MV-4-11 (cell line): ENCODE measurements at regions not wholly inside any gene's neighbourhood (a gene's known extent, or its start where the extent isn't known, plus 50 kb on each side); places are given as distances from the start of the nearest gene placed in this dataset.
A peak's percentile ranks its signal among the peaks of the same experiment; 100 is the strongest.
"Not testable (repeated sequence)": the region's sequence is repeated elsewhere in the genome, so short reads cannot be mapped to it uniquely, and the experiment has no call there.

Source experiments
- DNase-seq: peaks from one replicate; lab custom pipeline; 2025; lab: John Stamatoyannopoulos, UW

DNA sequence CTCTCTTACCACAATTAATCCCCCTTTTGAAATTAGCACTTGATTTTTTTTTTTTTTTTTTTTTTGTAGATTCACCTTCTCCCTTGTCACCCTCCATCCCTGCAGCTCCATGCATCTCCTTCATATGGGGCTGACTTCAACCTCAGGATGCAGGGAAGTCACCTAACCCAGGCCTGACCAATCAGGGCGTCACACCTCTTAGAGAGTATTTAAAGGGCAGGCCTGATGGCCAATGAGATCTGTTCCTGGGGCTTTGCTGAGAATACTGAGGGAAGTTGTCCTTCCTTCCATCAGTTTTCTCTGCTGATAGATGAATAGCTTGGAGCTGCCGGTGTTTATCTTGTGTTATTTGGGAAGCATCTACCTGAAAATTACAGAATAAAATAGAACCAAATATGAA, 1104.7 kb upstream of the TMEM132C start:
- no peak for DNase-seq

DNA sequence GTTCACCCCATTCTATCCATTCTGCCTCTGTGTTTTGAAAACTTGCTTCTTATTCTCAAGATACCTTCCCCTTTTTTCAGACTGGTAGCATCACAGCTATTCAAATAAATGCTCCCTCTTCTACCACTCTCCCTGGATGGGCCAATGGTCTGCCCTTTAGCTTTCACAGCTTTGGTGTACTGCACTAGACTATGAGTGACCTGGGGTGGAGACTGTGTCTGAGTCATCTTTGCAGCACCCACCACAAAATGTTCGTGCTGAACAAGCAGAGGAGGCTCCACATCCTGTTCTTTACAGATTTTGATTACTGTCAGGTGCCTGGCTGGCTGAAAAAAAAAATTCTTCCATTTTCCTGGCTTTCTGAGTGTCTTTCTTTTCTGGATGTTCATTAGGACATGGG, 1104.1 kb upstream of the TMEM132C start:
- peak; percentile 79 for DNase-seq

DNA sequence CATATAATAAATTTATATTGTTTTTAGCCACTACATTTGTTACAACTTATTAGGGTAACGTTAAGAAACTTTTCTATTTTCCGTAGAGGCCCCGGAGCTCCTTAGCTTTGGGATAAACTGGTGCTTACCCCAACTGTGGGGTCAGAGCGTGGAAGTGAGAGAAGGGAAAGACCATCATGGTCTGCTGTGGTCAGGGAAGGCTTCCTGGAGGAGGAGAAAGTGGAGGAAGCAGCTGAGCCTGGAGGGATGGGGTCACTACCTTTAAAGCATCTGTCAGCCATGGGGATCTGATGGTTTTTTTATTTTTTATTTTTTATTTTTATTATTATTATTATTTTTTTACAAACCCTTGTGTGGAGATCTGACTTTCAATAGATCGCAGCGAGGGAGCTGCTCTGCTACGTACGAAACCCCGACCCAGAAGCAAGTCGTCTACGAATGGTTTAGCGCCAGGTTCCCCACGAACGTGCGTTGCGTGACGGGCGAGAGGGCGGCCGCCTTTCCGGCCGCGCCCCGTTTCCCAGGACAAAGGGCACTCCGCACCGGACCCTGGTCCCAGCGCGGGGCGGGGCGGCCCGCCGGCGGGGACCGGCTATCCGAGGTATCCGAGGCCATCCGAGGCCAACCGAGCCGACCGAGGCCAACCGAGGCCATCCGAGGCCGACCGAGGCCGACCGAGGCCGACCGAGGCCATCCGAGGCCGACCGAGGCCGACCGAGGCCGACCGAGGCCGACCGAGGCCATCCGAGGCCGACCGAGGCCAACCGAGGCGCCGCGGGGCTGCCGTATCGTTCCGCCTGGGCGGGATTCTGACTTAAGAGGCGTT, 1101.2 kb upstream of the TMEM132C start:
- DNase-seq, result peak; percentile 80

DNA sequence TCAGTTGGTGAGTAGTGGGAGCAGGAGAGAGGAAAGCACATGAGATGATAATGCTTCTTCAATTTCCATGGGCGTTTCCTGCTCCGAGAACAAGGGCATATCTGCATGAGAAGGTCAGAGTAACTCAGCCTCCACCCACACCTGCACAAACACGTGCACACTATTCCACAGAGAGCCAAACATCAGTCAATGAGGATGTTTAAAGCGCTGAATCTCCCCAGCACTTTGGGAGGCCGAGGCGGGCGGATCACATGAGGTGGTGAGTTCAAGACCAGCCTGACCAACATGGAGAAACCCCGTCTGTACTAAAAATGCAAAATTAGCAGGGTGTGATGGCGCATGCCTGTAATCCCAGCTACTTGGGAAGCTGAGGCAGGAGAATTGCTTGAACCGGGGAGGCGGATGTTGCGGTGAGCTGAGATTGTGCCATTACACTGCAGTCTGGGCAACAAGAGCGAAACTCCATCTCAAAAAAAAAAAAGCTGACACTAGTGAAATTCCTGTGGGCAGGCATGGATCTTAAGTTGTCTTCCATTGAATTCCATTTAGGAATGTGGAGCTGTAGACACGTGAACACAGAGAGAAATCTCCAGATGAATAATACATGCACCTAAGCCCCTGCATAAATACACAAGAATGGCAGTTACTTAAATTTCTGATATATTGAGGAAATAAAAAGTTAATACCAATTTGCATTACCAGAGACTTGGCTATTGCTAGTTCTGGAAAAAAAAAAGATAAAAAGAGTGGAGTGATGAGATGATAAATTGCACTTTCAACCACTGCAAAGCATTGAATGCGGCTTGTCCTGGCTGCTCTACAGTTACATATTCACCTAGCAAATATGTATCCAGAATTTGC, 1097.4 kb upstream of the TMEM132C start:
- no peak for DNase-seq

DNA sequence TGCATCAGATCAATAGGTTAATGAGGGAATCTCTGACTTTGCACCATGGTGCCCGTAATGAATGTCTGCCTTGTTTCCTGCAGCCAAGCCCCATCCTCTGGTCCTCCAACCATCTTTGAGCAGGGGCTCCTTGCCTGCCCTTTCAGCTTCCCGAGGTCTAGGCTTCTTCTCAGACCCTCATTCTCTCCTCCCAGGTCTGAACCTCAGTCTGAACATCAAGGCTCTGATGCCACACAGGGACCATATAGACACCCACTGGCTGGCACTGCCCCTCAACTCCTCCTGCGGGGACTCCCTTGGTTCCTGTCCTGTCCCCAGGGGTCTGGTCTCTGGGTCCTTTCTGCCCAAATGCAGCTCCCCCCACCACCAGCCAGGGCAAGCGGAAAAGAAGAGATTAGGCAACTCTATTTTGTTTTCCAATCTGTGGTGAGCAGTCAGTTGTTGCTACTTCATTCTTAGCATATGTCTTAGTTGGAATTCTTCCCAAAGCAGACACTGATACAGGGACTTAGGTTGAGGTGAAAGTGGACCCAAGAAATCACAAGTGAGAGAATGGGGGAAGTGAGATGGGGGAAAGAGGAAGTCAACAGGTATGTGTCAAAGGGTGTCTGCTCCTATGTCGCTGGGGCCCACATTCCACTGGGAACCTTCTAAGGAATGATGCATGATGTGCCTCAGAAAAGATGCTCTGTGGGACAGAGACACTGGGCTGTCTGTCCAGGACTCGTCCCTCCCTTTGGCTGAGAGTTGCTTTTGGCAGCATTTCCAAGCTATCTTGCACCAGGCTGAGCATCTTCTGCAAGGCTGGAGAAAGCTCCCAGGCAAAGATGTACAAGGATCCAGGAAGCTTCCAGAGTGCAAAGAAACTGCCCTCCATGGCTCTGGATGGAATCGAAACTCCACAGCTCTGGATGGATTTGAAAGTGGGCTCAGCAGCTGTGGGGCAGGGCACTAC, 1096.5 kb upstream of the TMEM132C start:
- no peak for DNase-seq

DNA sequence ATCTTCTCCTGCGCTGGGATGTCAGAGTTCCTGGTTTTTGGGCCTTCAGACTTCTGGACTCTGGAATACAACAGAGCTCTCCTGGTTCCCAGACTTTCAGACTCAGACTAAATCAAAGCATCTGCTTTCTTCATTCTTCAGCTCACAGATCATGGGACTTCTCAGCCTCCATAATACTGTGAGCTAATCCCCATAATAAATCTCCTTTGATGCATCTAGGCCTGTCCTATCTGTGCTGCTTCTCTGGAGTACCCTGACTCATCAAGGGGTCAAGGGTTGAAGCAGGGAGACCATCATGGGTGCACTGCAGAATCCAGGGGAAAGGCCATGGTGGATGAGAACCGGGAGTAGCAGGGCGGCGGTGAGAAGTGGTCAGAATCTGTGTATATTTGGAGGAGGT, 1094.1 kb upstream of the TMEM132C start:
- no peak for DNase-seq

DNA sequence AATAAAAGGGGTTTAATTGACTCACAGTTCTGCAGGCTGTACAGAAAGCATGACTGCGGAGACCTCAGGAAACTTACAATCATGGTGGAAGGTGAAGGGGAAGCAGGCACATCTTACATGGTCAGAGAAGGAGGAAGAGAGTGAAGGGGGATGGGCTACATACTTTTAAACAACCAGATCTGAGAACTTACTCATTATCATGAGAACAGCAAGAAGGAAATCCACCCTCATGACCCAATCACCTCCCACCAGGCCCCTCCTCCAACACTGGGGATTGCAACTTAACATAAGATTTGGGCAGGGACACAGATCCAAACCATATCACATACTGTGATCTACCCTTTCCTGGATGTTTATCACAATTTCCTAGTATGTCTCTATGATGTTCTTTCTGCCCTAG, 1093.0 kb upstream of the TMEM132C start:
- DNase-seq, result not testable (repeated sequence)

DNA sequence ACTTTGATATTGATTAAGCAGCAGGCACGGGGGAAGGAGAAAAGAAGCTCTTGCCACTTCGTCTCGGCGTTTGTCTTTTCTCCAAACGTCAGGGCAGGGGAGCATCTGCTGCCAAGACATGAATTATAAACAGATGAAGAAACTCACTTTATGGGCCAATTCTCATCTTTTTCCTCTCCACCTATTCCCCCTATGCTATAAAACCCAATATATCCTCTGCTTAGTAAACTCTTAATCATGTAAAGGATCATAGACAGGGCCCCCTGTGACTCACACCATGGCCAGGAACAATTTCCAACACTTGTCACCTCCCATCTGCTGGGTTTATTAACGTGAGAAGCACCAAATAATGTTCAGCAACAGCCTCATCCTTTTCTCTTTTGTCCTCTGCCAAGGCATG, 1092.1 kb upstream of the TMEM132C start:
- no peak for DNase-seq

DNA sequence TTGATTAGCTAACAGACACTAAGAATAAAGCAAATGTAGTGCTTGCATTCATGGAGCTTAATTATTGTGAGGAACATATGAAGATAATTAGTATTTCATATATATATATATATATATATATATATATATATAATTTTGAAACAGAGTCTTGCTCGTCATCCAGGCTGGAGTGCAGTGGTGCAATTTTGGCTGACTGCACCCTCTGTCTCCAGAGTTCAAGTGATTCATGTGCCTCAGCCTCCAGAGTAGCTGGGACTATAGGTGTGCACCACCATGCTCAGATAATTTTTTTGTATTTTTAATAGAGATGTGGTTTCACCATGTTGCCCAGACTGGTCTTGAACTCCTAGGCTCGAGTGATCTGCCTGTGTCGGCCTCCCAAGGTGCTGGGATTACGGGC, 1091.6 kb upstream of the TMEM132C start:
- DNase-seq, result no peak

DNA sequence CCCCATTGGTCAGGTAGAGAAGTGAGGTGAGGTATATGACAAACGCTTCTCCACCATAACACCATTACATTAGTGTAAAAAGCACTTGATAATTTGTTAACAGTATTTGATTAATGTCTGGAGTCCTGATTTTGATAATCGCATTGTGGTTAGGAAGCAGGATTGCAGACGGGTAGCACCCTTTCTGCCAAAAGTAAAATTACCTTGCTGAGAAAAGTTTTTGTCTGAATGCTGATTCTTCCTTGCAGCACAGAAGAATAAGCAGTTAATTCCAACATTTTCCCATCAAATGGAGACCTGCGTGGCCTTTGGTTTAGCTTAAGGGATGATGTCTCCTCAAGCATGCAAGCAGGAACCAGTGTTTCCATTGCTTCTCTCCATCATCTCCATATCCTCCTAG, 1090.2 kb upstream of the TMEM132C start:
- no peak for DNase-seq

DNA sequence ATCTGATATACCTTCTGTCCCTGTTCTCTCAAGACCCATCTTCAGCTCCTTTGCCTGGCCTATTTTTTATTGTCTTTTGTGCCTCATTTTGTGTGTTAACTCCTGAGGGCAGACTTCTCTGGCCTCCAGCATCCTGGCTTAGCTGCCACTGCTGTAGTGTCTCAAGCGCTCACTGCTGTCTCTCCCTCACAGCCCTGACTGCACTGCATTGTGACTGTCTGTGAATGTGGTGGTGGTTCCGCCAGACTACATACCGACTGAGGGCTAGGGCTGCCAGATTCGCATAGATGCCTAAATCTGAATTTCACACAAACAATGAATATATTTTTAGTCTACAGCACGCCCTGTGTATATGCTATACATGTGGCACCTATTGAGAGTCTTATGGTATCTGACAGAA, 1088.9 kb upstream of the TMEM132C start:
- no peak for DNase-seq

DNA sequence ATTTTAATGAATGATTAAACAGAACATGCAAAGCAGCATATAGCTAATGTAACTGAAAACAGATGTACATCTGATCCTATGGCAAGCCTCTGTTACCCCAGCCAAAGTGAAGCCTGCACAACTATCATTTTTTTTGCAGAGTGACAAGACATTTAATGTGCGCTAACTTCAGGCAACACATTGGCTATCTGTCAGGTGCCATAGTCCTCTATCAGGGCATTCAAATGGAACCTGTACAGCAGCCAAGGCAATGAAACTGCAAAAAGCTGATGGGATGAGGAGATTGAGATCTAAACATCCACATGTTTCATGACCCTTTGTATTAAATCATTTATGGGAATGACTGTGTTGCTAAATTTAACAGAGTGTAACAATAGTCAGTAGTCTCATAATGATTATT, 1088.5 kb upstream of the TMEM132C start:
- DNase-seq, result no peak

DNA sequence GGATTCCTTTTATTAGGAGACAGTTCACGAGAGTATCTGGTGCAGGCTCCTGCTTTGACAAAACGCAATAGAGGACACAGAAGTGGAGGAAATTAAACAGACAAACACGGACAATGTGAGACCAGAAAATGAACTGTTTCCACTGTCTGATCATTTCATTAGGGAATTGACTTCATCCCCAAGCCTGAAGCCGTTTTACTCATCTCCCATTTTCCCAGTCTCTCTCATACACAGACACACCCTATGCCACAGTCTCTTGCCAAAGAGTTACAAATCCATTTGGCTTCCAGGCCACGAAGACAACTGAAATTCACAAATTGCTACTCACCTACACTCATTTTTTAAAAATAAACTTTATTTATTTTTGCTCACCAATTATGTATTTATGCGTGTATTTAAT, 1087.8 kb upstream of the TMEM132C start:
- no peak for DNase-seq

DNA sequence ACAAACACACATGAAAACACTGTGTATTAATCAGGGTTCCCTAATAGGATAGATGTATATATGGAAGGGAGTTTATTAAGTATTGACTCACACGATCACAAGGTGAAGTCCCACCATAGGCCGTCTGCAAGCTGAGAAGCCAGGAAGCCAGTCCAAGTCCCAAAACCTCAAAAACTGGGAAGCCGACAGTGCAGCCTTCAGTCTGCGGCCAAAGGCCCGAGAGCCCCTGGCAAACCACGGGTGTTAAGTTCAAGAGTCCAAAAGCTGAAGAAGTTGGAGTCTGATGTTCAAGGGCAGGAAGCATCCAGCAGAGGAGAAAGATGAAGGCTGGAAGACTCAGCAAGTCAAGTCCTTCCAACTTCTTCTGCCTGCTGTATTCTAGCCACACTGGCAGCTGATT, 1085.0 kb upstream of the TMEM132C start:
- DNase-seq, result no peak

DNA sequence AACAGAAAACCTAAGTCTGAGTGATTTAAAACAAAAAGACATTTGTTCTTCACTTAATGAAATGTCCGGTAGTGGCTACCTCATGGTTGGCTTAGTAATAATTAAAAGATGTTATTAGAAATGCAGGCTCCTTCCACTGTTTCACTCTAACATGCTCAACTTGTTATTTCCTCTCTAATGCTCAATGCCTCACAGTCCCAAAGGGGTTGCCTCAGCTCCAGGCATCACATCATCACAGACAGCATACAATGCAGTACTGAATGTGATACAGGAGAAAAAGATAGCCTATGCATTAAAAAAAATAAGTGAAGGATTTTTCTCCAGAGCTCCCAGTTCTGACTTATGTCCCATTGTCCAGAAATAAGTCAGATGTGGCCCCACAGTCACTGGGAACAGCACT, 1077.0 kb upstream of the TMEM132C start:
- no peak for DNase-seq

DNA sequence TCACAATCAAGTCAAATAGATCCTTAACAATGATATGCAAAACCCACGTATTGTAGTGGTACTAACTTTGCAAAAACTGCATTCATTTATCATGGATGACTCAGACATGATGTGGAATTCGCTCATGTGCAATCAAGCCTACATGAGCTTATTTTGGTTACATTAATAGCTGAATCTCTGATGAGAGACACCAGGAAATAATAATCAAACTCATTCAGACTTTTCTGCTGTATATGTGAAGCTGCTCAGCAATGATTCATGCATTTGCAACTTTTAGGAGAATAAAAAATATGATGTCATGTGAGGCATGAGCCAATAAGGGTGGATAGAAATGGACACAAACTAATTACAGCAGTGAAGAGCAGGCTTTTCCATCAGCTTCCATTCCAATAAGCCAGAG, 1075.8 kb upstream of the TMEM132C start:
- no peak for DNase-seq

DNA sequence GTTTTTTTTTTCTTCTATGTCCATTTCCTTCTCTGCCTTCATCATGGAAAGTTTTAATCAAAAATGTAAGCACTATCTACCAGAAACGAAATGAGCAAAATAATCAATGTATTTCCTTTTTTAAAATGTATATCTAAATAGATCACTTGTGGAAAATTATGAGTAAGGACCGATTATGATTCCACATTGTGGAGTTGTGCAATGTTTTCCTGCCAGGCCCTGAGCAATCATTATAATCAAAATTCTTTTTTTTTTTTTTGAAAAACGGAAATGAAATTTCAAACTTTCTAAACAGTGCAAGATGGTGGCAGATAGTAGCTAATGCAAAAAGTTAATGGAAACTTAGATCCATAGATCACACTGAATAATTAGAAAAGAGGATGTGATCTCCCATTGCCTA, 1074.6 kb upstream of the TMEM132C start:
- peak; percentile 4 for DNase-seq

DNA sequence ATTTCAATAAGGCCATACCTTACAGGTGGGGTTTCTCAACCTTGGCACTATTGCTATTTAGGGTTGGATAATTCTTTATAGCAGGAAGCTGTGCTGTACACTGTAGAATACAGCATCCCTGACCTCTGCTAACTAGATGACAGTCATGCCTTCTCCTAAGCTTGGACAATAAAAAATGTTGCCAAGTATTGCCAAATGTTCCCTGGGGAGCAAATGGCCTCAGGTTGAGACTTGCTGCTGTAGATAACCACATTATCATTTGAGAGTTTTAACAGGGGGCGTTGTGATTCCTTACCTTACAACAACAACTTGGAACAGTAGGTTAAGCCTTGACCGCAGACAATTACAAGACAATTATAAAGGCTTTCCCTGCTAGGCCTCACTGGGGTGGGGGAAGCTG, 1073.6 kb upstream of the TMEM132C start:
- no peak for DNase-seq

DNA sequence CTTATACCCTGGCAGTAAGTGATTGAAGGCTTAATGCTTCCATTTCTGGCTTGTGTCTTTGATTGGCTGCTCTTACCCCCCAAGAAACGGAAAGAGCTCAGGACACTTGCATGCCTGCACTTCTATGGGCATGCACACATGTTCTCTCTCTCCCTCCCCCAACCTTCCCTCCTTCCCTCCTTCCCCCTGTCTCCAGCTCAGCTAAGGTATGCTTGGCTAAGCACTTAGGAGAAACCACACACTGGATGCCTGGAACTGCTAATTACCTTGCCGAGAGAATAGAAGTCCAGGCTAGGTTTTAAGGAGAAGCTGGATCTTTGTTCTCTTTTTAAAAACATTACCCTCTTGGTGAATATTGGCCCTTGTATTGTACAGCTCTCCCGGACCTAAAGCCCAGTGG, 1072.8 kb upstream of the TMEM132C start:
- no peak for DNase-seq

DNA sequence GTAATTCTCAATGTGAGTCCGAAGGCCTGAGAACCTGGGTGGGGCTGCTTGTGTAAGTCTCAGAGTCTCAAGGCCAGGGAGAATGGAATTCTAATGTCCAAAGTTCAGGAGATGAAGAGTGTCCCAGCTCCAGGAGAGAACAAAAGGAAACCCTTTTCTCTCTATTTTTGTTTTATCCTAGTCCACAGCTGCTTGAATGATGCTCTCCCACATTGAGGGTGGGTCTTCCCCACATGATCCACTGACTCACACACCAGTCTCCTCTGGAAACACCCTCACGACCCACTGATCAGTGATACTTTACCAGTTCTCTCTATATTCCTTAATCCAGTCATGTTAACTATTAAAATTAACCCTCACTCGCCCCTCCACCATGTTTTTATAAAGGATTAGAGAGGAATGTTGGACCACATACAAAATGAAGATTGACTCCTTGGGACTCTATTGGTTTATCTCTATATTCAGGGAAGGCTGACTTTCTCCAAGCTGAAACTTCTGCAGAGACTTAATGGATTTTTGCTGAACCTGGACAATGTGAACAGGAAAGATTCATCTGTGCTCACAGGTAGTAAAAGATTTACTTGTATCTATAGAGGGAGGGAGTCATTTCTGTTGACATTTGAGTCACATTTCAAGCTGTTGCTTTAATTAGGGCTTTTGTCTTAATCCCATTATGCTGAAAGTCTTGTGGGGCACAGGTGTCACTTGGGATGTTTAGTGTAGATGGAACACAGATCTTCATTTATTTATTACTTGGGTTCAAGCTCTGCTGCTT, 1061.0 kb upstream of the TMEM132C start:
- DNase-seq, result no peak

DNA sequence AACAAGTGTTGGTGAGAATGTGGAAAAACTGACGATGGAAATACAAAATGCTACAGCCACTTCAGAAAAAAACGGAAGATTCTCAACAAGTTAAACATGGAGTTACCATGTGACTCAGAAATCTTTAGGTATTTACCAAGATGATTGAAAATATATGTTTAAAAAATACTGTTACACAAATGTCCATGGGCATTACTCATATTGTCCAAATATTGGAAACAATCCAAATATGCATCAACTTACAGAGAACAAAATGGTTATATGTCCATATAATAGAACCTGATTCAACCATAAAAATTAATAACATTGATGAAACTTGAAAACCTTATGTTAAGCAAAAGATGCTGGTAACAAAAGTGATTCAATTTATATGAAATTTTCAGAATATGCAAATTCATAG, 1057.7 kb upstream of the TMEM132C start:
- DNase-seq, result no peak
